ENCODE measurements at regions not wholly inside any gene's neighbourhood (a gene's known extent, or its start where the extent isn't known, plus 50 kb on each side); places are given as distances from the start of the nearest gene placed in this dataset.

- no peak for TF ChIP-seq CTCF (IDR thresholded peaks at IDR 0.05; ENCODE audit: low read length)
- TF ChIP-seq EZH2phosphoT487 (IDR thresholded peaks at IDR 0.05; ENCODE audit: low read length) = no peak
- TF ChIP-seq EZH2 (optimal IDR thresholded peaks at IDR 0.05; ENCODE audit: low read depth, low read length) = no peak
Measured at GRCh38 chr7:67807826-67808225, 811.2 kb downstream of the TYW1 start.
